Activated CD8-positive, alpha-beta memory T cell treated with anti-CD3 and anti-CD28 coated beads, Interleukin-2, amount 50 U/mL, for 24 hours (primary cell): ENCODE measurements at regions not wholly inside any gene's neighbourhood (a gene's known extent, or its start where the extent isn't known, plus 50 kb on each side); places are given as distances from the start of the nearest gene placed in this dataset.
A peak's percentile ranks its signal among the peaks of the same experiment; 100 is the strongest.

Source experiments
- DNase-seq: peaks from one replicate; pipeline ENCODE4 v3.0.0-alpha.2; 2020; ENCODE audit errors: extremely low read depth

DNA sequence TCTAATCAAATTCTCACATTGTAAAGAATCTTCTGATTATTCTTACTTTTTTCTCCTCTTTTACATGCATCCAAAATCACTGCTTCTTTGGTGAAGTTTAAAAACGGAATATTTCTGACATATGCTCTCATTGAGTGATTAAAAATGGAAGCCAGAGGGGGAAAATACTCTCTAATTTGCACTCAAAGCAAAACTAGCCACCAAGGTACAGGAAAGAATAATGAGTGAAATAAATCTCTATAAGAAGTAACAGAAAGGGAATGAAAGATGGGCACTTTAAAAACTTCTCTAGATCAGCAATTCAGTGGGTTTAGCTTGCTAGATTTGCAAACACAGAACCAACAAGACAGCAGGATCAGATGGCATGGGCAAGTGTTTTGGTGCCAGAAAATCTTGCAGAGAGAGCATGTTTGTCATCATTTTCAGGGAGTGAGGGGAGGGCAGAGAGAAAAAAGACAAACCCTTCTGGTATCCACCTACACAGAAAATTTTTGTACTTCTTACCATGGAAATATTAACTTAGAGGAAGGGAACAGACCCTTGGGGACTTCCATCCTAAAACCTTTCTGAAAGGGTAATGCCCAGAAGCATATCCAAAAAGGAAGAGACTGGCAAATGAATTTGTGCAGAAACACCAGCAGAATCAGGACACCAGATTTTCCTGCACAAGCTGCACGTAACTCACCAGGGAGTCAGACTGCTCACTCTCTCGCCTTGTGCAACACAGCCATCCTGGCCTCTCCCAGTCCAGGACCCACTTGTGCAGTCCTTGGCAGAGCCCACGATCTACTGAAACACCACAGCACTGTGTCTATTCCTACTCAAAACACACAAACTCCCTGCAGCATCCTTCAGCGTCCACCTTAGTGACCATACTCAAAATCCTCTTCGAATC lies 270.2 kb upstream of the PRDM1 start:
- DNase-seq, result no peak

GRCh38 chr6:105814745-105815536 lies 271.2 kb upstream of the PRDM1 start:
- DNase-seq, result no peak

DNA sequence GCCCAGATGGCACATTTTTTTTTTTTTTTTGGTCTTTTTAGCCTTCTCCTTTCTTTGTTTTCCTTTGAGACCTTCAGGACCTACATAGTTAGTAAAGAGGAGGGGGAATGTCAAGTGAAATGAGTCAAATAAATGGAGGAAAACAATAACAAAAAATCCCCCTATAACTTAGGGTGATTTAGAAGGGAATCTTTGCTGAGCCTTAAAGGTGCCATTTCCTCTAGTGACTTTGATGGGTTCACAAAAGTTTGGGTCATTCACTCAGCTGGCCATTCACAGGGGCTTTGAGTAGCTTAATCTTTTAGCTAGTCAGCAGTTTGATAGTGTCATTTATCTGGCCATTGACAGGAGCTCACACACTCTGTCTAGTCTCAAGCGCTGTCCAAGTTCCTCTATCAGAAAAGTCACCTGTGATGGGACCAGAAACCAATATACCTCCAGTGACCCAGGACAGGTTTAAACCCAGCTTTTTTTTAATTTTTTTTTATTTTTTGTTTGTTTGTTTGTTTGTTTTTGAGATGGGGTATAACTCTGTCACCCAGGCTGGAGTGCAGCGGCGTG lies 275.1 kb upstream of the PRDM1 start:
- DNase-seq, result no peak

DNA sequence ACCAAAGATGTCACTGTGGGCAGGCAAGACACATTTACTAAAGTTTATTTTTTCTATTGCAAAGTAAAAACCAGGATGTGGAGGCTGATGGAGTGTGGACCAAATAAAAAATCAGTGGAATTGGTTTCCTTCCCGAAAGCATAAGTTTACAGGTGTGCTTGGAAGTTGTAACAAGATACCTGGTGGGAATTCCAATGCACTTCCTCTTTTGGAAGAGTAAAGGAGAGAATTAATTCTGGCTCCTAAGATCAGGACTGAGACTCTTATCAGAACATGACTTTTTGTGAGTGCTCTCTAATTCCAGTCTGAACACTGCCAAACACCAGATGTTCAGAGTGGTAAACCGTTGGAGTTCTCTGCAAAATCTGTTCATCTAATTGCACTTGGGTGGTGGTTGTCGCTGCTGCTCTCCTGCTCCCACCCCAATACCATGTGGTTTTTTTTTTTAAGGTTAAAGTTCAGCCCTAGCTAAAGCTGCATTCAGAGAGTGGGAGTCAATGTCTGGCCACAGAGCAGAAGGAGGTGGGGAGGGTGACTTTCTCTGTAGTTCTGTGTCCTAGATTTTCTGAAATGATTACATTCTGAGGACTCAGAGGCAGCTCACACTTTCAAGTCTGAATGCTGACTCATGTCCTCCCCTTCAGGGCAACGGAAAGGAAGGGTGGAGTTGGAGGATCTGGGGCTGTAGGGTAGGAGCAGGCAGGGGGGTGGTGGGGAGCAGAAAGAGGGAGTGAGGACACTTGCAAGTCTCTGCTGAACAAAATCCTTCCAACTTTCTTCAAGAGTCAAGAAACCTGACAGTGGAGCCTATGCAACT lies 275.8 kb upstream of the PRDM1 start:
- DNase-seq, result peak; percentile 10

DNA sequence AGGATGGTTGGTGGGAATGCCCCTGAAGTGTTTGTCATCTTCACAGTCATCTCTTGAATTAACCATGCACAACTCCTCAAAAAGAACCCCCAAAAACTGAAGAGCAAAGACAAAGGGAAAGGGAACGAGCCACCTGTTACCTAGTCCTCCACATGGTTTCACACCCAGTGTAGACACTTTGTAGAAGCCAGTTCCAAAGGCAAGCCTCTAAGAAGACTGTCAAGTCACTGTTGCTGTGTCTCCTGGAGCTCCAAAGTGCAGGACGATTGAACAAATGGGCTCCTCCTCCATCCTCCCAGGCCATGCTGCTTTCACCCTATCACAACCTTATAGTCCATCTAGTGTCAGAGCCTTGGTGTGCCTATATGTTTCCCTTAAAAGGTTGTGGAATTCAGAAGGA lies 277.6 kb upstream of the PRDM1 start:
- DNase-seq, result no peak

- DNase-seq, result no peak
Measured at GRCh38 chr6:105807905-105808304, 278.2 kb upstream of the PRDM1 start.

DNA sequence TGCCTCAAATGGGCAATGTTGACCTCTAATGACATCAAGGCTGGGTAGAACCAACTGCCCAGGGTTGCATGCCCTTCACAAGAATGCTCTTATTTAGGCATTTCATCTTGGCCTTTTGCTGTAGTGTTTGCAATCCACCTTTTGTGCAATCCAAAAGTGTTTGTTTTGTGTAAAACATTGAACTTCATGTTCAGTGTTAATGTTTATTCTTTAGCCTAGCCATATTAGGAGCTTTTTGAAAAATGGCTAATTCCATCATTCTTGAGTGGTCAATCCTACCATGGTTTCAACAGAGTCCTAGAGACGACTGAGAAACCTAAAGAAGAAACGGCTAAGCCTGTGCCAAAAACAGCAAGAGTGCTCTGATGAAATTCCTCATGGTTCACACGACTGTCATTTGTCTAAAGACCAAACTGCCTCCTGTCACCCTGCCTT lies 279.6 kb upstream of the PRDM1 start:
- no peak for DNase-seq

DNA sequence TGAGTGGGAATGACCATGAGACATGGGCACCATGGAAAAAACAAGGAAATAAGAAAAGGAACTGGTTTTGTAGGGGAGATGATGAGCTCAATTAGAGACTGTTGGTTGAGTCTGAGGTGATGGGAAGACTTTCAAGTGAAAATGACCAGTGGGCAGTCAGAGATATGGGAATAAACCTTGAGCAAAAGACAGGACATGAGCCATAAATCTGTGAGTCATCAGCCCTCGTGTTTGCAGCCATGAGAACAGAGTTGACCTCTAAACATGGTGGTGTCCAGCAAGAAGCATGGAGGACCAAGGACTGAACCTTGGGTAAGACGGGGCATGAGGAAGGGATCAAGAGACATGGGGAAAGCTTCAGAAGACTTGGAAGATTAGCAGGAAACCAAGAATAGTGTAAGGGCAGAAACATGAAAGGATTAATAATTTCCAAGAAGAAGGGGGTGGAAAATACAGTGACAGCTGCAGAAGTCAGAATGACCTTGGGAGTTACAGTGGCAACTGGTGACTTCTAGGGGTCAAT lies 280.6 kb upstream of the PRDM1 start:
- DNase-seq, result no peak

DNA sequence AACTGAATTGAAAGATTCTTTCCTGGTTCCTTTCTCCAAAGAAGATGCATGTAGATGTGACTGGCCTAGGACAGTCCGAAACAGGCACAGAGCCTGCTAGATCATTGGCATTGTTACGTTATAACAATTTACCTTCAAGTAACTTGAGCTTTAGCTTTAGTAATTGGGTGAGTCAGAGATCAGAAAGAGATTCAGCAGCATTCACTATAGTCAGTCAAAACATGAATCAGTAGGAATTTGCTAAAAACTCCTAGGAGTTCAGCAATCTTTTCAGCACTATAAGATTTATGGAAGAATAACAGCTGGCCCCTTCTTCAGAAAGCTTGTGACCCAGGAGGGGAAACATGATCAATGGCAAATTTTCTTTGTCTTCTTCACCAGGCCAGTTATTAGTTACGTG lies 281.7 kb upstream of the PRDM1 start:
- no peak for DNase-seq

DNA sequence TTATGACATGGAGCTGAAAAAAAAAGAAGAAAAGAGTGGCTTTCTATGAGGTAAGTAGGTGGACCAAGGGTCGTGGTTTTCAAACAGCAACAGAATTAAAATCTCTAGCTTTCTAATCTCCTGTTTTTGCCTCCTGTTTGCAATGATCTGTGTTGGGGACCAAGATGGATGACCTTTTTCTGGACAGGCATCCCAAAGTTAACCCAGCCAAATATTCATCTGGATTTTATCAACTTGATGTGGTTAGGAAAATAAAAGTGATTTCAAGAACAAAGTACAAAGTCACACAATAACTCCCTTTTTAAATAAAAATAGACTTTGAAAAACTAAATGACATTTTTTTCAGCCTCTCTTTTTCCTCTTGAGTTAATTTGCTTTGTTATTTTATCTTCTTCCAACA lies 282.1 kb upstream of the PRDM1 start:
- DNase-seq, result no peak

- DNase-seq, result no peak
Measured at GRCh38 chr6:105803442-105803841, 282.7 kb upstream of the PRDM1 start.

DNA sequence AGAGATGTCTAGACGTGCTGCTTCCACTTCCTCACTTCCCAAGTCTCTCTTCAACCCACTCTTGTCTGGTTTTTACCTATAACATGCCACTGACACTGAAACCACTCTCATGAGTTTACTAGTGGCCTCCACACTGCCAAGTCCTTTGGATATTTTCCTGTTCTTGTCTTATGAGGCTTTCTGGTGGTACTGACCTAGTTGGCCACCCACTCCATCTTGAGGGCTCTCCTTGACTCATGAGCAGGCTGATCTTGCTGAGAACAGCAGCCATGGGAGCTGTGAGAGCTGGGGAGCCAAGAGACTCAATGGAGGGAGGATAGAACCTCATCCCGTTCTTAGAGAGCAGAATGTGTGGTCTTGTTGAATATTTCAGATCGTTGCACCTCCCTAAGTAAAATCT lies 283.4 kb upstream of the PRDM1 start:
- no peak for DNase-seq

DNA sequence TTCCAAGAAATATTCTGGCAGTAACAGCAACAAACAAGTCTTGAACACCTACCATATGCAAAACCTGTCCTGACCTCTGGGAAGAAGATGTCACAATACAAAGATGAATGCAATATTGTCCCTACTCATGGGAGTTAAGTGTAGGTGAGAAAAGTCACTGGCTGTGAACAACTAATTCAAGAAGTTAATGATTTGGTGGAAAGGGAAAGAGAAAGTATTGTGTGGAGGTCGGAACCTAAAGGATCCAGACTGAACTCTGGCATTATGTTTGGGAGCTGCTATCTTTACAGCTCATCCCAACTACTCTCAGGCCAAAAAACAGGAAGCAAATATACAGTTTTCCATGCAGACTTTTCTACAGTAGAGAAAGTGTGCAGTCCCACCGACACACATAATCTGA lies 285.3 kb upstream of the PRDM1 start:
- no peak for DNase-seq

DNA sequence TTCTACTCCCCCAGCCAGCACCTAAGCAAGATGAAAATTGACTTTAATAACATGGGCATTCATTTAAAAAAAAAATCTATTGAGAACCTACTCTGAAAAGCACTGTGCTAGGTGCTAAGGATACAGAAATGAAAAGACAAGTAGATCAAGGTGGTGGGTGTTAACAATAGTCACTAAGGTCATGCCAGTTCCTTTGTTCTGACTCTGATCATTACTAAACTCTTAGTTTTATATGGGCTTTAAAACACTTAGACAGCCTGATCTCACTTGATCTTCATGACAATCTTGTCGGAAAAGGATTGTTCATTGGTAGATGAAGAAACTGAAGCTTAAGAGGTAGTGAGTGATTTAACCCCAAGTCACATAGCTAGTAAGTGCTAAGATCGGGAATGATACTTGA lies 285.7 kb upstream of the PRDM1 start:
- DNase-seq, result no peak

DNA sequence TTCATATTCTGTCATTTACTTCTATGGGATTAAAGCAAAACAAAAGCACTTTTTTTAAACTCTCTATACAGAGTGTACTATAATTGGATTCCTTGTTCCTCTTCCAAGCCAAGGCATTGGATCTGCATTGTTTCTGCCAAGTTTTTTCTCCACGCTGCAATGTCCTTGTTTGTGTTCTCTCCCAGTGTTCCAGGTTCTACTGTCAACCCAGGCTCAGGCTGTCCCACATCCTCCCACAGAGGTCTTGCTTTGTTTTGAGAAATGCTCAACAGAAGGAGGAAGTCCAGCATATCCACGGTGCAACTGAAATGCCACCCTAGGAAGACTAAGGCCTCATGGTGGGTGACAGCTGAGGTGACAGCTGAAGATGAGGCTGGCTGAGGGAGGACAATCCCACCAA lies 287.1 kb upstream of the PRDM1 start:
- DNase-seq, result no peak

GRCh38 chr6:105797983-105798453 lies 288.1 kb upstream of the PRDM1 start:
- DNase-seq, result no peak

DNA sequence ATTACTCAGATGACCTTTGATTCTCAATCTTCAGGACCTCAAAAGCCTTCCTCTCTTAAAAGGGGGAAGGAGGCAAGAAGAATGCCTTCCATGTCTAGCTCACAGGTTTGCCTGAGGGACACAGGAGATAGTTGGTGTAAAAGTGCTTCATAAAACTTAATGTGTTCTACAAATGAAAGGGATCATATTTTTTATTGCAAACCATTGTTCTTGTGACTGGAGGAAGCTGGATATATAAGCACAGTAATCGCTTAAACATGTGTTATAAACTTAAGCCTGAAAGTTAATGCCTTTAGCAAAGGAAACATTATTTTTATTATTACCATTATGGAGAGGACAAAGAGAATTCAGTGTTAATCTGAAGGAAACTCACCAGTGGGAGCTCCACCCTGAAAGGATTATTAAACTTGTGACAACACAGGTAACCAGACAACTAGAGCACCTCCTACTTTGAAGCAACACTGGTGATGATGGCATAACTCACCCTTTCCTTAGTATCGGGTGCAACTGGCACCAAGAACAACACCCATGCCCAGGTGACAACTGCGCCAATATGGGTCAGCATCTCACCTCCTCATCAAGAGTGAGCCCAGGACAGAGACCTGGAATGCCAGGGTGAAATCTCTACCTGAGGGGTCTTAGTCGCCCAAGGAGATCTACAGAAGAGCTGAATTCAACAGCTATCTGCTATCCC lies 288.7 kb upstream of the PRDM1 start:
- no peak for DNase-seq

- DNase-seq, result no peak
Measured at GRCh38 chr6:105795913-105796517, 290.1 kb upstream of the PRDM1 start.

DNA sequence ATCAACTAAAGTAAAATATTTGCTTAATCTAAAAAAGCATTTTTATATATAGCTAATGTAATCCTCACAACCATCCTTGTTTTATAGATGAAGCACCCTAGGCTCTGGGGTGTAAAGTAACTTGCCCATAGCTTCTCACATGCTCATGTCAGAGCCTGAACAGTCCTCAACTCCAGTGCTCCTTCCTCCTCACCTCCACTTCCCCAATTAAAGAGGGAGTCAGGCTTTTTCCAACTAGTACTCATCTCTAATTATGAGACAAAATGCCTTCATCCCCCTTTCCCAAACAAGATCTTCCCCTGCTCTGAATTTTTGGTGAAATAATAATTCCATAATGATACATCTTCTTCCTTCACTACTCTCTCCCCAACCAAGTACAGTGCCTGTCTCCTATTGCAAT lies 290.8 kb upstream of the PRDM1 start:
- DNase-seq, result no peak

DNA sequence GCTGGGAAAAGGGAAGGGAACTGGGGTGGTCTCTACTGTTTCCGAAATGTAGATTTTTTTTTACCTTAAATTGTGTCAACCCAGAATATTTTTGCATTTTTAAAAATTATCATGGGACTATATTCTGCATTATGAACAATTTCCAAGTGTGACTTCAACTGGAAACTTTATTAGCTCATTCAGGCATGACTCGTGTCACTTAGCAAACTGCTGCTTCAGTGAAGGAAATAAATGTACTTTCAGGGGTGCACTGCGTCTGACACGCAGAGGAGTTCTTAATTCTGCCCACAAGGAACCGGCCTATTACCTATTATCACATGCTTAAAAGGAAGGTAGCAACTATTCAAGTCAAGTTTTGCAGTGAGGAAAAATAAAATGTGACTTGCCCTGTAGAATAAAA lies 291.3 kb upstream of the PRDM1 start:
- no peak for DNase-seq
